IPS DF 19.7 (cell line): ENCODE measurements at regions not wholly inside any gene's neighbourhood (a gene's known extent, or its start where the extent isn't known, plus 50 kb on each side); places are given as distances from the start of the nearest gene placed in this dataset.

Experiments used
- DNase-seq: peaks from one replicate; pipeline ENCODE4 v3.0.0-alpha.2; 2013; ENCODE audit warnings: low read depth, low spot score

DNA sequence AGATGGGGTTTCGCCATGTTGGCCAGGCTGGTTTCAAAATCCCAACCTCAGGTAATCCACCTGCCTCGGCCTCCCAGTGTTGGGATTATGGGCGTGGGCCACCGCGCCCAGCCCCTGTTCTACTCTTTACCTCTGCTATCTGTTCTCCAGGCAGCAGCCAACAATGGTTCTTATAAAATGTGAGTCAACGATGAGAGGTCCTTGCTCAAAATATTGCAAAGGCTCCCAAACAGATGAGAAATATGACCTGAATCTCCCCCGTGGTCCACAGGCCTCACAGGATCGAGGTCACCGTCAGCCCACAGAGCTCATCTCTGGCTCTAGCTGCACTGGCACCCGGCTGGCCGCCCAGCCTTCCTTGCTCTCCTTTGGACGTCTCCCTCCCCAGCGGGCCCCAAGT is 62.0 kb upstream of the EGFR start:
- no peak for DNase-seq

DNA sequence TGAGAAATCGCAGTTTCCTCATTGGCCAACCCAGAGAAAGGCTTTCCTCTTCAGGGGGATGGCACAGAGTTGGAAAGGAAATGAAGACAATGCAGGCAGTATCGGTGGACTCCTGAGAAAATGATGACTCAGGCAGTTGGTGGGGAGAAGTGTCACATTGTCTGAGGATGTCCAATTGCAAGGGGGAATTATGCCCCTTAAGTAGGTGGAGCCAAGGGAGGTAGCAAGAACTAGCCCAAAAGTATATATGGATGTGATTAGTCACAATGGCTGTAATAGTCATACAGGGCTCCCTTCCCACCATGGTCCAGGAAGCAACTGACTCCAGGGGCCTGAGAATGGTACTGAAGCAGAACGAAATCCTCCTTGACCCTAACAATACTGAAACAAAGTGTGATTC is 58.3 kb upstream of the EGFR start:
- DNase-seq, result no peak

DNA sequence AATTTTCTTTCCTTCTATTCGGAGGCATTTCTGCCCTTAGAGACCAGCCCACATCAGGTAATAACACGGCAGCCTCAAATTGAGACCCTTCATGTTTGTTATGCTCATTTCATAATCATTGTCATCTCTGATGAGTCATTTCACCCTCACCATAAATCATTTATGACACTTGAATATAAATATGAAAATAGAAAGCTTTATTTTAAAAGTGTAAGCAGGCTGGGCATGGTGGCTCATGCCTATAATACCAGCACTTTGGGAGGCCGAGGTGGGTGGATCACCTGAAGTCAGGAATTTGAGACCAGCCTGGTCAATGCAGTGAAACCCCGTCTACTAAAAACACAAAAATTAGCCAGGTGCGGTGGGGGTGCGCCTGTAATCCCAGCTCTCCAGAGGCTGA is 57.4 kb upstream of the EGFR start:
- DNase-seq, result no peak

DNA sequence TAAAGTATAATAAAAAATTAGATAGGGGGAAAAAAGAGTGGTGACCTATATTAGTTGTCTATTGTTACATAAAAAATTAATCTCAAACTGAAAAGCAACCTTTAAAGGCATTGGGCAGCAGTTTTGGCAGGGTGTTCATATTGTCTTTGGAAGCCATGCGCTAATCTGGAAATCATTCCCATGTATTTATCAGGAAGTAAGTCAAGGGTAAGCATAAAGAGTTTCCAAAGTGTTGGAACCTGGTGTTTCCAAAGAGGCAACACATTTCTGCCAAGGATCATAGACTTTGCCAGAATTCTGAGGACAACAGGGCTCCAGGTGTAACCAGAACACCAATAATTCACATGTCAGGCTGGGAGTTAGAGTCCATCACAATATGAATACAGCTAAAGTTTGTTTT is 55.7 kb upstream of the EGFR start:
- DNase-seq, result no peak

DNA sequence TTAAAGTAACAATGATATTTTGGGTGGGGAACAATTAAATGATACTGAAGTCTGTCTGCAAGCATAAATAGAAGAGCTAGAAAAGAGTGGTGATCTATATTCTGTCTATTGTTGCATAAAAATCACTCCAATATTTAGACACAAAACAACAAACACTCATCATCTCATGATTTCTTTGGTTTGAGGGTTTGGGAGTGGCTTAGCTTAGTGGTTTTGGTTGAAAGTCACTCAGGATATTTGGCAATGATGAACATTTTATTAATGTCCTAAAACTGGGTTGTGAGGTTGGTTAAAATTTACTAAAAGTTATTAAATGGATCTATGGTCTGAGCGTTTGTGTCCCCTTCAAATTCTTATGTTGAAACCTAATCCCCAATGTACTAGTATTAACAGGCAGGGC is 54.7 kb upstream of the EGFR start:
- no peak for DNase-seq

DNA sequence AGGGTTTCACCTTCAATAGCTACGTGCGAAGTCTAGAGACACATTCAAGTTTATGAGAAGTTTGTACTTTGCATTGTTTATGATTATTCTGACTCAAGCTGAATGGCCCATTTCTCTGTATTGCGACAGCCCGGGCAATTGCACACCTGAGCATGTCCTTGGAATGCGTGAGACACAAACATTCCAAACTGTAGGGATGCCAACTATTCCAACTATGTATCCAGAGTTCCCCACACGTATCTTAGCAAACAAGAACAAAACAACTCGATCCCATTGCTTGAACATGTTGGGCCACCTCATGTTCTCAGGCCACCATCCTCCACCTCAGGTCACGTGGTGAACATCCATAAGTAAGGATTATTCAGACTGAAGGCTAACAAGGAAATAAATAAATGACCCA is 51.4 kb upstream of the EGFR start:
- no peak for DNase-seq

DNA sequence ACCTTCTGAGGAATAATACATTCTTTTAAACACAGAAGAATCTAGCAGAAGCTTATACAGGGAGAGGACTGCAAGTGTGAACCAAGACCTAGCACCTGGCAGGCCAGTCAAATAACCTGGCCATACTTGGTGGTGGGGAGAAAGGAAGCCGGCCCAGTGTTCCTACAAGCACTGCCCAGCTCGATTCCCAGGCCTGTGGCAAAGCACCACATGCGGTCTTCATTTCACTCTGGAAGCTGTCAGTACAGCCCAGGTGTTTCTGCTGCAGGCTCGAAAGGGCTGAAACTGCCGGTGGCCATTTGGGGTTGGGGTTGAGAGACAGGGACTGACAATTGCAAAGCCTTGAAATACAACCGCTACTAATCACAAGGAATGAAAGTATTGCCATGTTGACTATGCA is 50.8 kb upstream of the EGFR start:
- no peak for DNase-seq
